GM21576 (cell line): ENCODE measurements at regions not wholly inside any gene's neighbourhood (a gene's known extent, or its start where the extent isn't known, plus 50 kb on each side); places are given as distances from the start of the nearest gene placed in this dataset.

Experiments
- ATAC-seq: cut with Tn5 transposase; IDR thresholded peaks from one replicate; pipeline ENCODE4 v1.9.1; 2021; ENCODE audit warnings: mild to moderate bottlenecking, moderate library complexity; ENCODE audit not compliant: unreplicated experiment

- no peak for ATAC-seq
Observed at GRCh38 chr3:71858503-71859122, 73.7 kb upstream of the PROK2 start.

- no peak for ATAC-seq
Observed at GRCh38 chr3:71857956-71858355, 73.0 kb upstream of the PROK2 start.

DNA sequence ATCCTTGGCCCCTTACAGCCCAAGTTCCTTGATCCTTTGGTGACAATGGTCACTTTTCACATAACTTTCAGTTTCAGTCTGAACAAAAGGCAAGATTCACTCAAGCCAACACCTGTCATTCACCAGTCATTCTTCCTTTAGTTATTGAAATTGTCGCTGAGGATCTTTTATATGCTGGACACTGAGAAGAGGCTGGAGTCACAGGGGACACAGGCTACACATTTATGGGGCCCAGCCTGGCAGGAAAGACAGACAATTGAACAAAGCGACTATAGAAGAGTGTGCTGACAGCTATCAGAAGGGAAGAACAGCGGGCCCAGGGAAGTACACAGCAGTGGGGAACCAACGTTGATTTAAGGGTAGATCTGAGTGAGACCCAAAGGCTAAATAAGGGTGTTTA is 69.8 kb upstream of the PROK2 start:
- ATAC-seq, result no peak

DNA sequence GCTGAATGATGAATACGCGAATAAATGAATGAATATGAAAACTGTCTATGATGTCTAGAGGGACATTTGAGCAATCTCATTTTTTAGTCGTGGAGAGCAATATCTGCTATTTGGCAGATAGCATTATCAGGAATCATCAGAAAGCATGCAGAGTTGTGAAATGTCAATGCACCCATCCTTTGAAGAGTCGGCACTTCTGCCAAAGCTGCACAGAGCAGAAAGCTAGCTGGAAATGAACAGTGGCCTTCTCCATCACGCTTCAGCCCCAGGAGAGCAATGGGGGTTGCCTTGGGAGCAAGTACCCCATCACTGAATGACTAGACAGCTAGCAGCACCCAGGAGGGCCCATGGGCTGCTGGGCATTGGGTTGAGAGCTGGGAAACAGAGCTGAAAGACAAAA is 69.1 kb upstream of the PROK2 start:
- ATAC-seq, result no peak

GRCh38 chr3:71851878-71852277 is 66.9 kb upstream of the PROK2 start:
- ATAC-seq, result no peak

GRCh38 chr3:71850654-71851053 is 65.7 kb upstream of the PROK2 start:
- ATAC-seq, result no peak

- no peak for ATAC-seq
Observed at GRCh38 chr3:71849681-71850080, 64.7 kb upstream of the PROK2 start.

DNA sequence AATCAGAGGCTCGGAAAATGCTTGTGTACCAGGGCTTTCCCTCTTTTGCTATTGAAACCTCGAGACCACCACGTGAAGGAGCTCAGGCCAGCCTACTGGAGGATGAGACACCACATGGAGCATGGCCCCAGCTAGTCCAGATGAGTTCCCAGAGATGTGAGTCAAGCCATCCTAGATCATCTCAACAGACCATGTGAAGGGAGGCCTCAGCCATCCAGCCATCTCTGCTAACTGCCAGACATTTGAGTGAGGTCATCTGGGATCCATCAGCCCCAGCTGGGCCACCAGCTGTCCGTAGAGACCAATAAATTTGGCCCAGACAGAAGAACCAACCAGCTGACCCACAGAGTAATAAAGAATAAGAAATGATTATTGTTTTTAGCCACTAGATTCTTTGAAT is 62.8 kb upstream of the PROK2 start:
- no peak for ATAC-seq

DNA sequence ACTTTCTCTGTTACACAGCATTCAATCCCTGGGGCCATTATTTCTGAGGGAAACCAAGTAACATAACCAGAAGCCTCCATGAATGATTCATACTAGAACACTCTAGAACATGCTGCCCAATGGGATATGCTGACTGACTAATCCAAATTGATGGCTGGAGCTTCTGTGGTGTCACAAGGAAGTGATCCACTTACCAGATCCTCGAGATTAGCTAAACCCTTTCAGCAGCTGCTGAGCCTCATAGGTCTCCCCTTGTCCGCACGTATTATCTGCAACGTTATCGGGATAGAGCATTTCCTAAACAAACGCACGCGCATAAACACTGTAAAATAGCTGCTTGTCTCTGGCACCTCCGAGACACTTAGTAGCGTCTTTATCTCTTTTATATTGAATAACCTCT is 61.2 kb upstream of the PROK2 start:
- no peak for ATAC-seq

DNA sequence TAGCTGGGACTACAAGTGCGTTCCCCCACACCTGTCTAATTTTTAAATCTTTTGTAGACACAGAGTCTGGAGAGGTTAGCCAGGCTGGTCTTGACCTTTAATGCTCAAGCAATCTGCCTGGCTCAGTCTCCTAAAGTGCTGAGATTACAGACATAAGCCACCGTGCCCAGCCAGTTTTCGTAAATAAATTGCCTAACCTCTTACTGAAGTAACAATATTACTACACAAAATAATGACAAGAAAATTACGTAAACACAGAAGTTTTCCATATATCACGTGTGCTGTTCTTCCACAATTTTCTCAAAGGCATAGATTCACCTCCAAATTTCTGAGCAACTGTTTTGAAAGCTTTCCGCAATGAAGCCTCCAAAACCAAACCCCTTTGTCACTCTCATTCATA is 58.1 kb upstream of the PROK2 start:
- no peak for ATAC-seq

GRCh38 chr3:71838406-71838805 is 53.5 kb upstream of the PROK2 start:
- ATAC-seq, result no peak
